ENCODE measurements at regions not wholly inside any gene's neighbourhood (a gene's known extent, or its start where the extent isn't known, plus 50 kb on each side); places are given as distances from the start of the nearest gene placed in this dataset.

DNA sequence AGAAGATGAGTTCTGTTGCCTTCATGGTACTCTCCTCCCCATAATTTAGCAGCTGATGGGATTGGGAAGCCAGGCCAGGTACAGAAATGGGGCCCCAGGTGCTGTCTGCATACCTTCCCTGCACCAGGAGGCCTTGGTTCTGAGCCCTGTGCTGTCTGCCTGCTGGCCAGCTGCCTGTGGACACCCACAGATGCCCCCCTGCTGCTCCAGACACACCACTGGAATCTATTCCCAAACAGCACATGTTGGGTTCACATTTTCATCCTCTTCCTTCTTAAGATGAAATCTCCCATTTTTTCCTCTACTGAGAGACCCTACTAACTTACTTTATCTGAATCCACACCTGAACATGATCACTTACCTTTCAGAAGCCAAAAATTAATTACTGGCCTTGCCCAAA is 152.0 kb upstream of the CCDC68 start:
- no peak overlapping the region for H3K9ac ChIP-seq (ENCODE audit: low read length)
- H3K27me3 ChIP-seq (ENCODE audit: insufficient read depth, low read length), result 0 out of 2 replicates have a peak, but pooled peaks cover 8% of the 10 kb centered on the region
- H3K27ac ChIP-seq (ENCODE audit: low read depth, low read length), result no peak overlapping the region
- H3K4me1 ChIP-seq (ENCODE audit: control insufficient read depth in 1 of 2, insufficient read depth in 2 of 2, low read length in 2 of 2), result no peaks in the 10 kb centered on the region
- no TSS peak for BruUV-seq (replicated peaks)
- DNase-seq (ENCODE audit: low read depth, low spot score), result no peak
- H2AFZ ChIP-seq (ENCODE audit: low read depth, low read length, poor library complexity, severe bottlenecking), result no peak overlapping the region
- TF ChIP-seq JUND (IDR thresholded peaks at IDR 0.05), result no peak
- TF ChIP-seq FOSL1 (IDR thresholded peaks at IDR 0.05; ENCODE audit: low read depth), result no peak
- TF ChIP-seq EZH2 (IDR thresholded peaks at IDR 0.05), result no peak
- TF ChIP-seq, protein P1, sequence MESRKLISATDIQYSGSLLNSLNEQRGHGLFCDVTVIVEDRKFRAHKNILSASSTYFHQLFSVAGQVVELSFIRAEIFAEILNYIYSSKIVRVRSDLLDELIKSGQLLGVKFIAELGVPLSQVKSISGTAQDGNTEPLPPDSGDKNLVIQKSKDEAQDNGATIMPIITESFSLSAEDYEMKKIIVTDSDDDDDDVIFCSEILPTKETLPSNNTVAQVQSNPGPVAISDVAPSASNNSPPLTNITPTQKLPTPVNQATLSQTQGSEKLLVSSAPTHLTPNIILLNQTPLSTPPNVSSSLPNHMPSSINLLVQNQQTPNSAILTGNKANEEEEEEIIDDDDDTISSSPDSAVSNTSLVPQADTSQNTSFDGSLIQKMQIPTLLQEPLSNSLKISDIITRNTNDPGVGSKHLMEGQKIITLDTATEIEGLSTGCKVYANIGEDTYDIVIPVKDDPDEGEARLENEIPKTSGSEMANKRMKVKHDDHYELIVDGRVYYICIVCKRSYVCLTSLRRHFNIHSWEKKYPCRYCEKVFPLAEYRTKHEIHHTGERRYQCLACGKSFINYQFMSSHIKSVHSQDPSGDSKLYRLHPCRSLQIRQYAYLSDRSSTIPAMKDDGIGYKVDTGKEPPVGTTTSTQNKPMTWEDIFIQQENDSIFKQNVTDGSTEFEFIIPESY (IDR thresholded peaks at IDR 0.05; ENCODE audit: extremely low read depth, insufficient replicate concordance, low read length), result no peak
- TF ChIP-seq POLR2AphosphoS5 (IDR thresholded peaks at IDR 0.05; ENCODE audit: low read depth, low read length), result no peak
- TF ChIP-seq CBX3 (IDR thresholded peaks at IDR 0.05; ENCODE audit: low read depth), result no peak
- TF ChIP-seq ELF1 (IDR thresholded peaks at IDR 0.05; ENCODE audit: borderline replicate concordance, low read depth), result no peak
- TF ChIP-seq, protein P2, sequence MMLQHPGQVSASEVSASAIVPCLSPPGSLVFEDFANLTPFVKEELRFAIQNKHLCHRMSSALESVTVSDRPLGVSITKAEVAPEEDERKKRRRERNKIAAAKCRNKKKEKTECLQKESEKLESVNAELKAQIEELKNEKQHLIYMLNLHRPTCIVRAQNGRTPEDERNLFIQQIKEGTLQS (IDR thresholded peaks at IDR 0.05), result no peak
- no peak for TF ChIP-seq EZH2phosphoT487 (IDR thresholded peaks at IDR 0.05; ENCODE audit: borderline replicate concordance)
- TF ChIP-seq SRF (IDR thresholded peaks at IDR 0.05; ENCODE audit: low read depth), result no peak
- no peak for TF ChIP-seq YY1 (IDR thresholded peaks at IDR 0.05; ENCODE audit: extremely low read depth, insufficient replicate concordance, low read depth, low read length)
- RAD21 ChIA-PET (ENCODE audit: low non-redundant PET in 1 of 2, low total read pairs in 2 of 2, uncharacterized antibody in 2 of 2, unreplicated experiment in 2 of 2), result no interaction called here
- POLR2A ChIA-PET, result no interaction called here
- H3K4me3 ChIP-seq (replicated peaks in 1 of 2; ENCODE audit: low read depth in 1 of 2, low read length in 2 of 2), result no peak overlapping the region
- no peaks in the 10 kb centered on the region for H3K36me3 ChIP-seq (ENCODE audit: control insufficient read depth in 1 of 2, insufficient read depth in 2 of 2, low read length in 2 of 2)
- H3K4me2 ChIP-seq (ENCODE audit: low read length), result no peak overlapping the region
- intact Hi-C loops (cut with micrococcal nuclease), result no loop called here
- no peak for ATAC-seq
- no peaks in the 10 kb centered on the region for H3K79me2 ChIP-seq (ENCODE audit: insufficient read depth, low read length)
- no peaks in the 10 kb centered on the region for H3K9me3 ChIP-seq (ENCODE audit: control insufficient read depth in 1 of 2, insufficient read depth in 1 of 2, low read depth in 1 of 2, low read length in 2 of 2)
- no peaks in the 10 kb centered on the region for H4K20me1 ChIP-seq (ENCODE audit: insufficient read depth)
- H3K9me2 ChIP-seq (ENCODE audit: insufficient read depth), result no peaks in the 10 kb centered on the region
- CTCF ChIA-PET, result no interaction called here

All from HCT116 (cell line).